Keratinocyte (primary cell): ENCODE measurements at regions not wholly inside any gene's neighbourhood (a gene's known extent, or its start where the extent isn't known, plus 50 kb on each side); places are given as distances from the start of the nearest gene placed in this dataset.
A peak's percentile ranks its signal among the peaks of the same experiment; 100 is the strongest.

ENCODE experiments used
- DNase-seq: peaks from one replicate; pipeline ENCODE4 v3.0.0-alpha.2; 2011; ENCODE audit warnings: low read depth, missing footprints, low spot score
- FAIRE-seq: peaks from 2 replicates; lab custom pipeline; 2011; peaks lifted over from hg19 to GRCh38; lab: Jason Lieb, UNC
- H2AFZ ChIP-seq: 2 replicates; pipeline ENCODE4 v1.6.0; 2012; ENCODE audit warnings: low read length, control low read depth, inconsistent platforms; ENCODE audit not compliant: control insufficient read depth
- H3K27ac ChIP-seq: 2 replicates; pipeline ENCODE4 v1.5.1; 2011; ENCODE audit warnings: low read length; ENCODE audit not compliant: control insufficient read depth, insufficient read depth
- H3K27me3 ChIP-seq: 3 replicates; pipeline ENCODE4 v1.6.0; 2011; ENCODE audit warnings: low read length; ENCODE audit not compliant: control insufficient read depth, insufficient read depth; ENCODE audit errors: extremely low read depth
- H3K36me3 ChIP-seq, 2 experiments: 2 replicates in 1 of 2; 3 replicates in 1 of 2; pipeline ENCODE4 v1.5.1; 2011; ENCODE audit warnings: low read length in 2 of 2, mild to moderate bottlenecking in 1 of 2; ENCODE audit not compliant: control insufficient read depth in 2 of 2, insufficient read depth in 2 of 2; ENCODE audit errors: extremely low read depth in 1 of 2
- H3K4me1 ChIP-seq: 3 replicates; pipeline ENCODE4 v1.5.1; 2011; ENCODE audit warnings: low read length; ENCODE audit not compliant: control insufficient read depth, insufficient read depth; ENCODE audit errors: extremely low read depth
- H3K4me2 ChIP-seq: 3 replicates; pipeline ENCODE4 v1.6.0; 2011; ENCODE audit warnings: low read depth, low read length; ENCODE audit not compliant: control insufficient read depth, insufficient read depth; ENCODE audit errors: extremely low read depth
- H3K4me3 ChIP-seq, 3 experiments: fragments of 200-600 bp in 1 of 3; sonication (generic) in 1 of 3; 2 replicates in 2 of 3; 3 replicates in 1 of 3; pipeline ENCODE4 v1.5.1; 2011 to 2016; ENCODE audit warnings: low read length in 3 of 3, mild to moderate bottlenecking in 3 of 3, control low read depth in 2 of 3, inconsistent platforms in 1 of 3, low read depth in 1 of 3, mixed read lengths in 1 of 3, mixed run types in 1 of 3, moderate library complexity in 1 of 3; ENCODE audit not compliant: control insufficient read depth in 2 of 3, insufficient read depth in 2 of 3; ENCODE audit errors: extremely low read depth in 1 of 3
- H3K79me2 ChIP-seq: 2 replicates; pipeline ENCODE4 v1.6.0; 2012; ENCODE audit warnings: low read length; ENCODE audit not compliant: control insufficient read depth, insufficient read depth
- H3K9ac ChIP-seq: 3 replicates; pipeline ENCODE4 v1.6.0; 2011; ENCODE audit warnings: low read length; ENCODE audit not compliant: control insufficient read depth, insufficient read depth; ENCODE audit errors: extremely low read depth
- H3K9me1 ChIP-seq: 3 replicates; pipeline ENCODE4 v1.6.0; 2011; ENCODE audit warnings: low read length; ENCODE audit not compliant: control insufficient read depth, insufficient read depth; ENCODE audit errors: extremely low read depth
- H3K9me3 ChIP-seq: 2 replicates; pipeline ENCODE4 v1.5.1; 2012; ENCODE audit warnings: low read depth, low read length; ENCODE audit not compliant: control insufficient read depth
- H4K20me1 ChIP-seq: 3 replicates; pipeline ENCODE4 v1.6.0; 2011; ENCODE audit warnings: low read length; ENCODE audit not compliant: control insufficient read depth, insufficient read depth; ENCODE audit errors: extremely low read depth
- CTCF ChIP-seq, 3 experiments: IDR thresholded peaks in 1 of 3; conservative IDR thresholded peaks in 1 of 3; optimal IDR thresholded peaks in 1 of 3; 2 replicates in 2 of 3; 3 replicates in 1 of 3; pipeline versions ENCODE3 to v1.5.1; 2011; ENCODE audit warnings: low read length in 3 of 3, mild to moderate bottlenecking in 3 of 3, moderate library complexity in 2 of 3, control low read depth in 1 of 3, inconsistent platforms in 1 of 3; ENCODE audit not compliant: insufficient read depth in 2 of 3; ENCODE audit errors: extremely low read depth in 1 of 3
- EZH2 ChIP-seq: IDR thresholded peaks from one replicate; pipeline ENCODE4 v1.6.1; 2012; ENCODE audit warnings: inconsistent platforms, mild to moderate bottlenecking, low read length, moderate library complexity
- dilution Hi-C: fragments of 300-500 bp; cut with MboI; formaldehyde crosslinking; loops from one replicate; pipeline ENCODE4 v1.7.0; 2020; ENCODE audit warnings: low sequenced_read_pairs; ENCODE audit not compliant: extremely low pct_ligation_motif_present

GRCh38 chr5:90112033-90112692 lies 297.4 kb downstream of the CETN3 start:
- no peaks in the 10 kb centered on the region for H4K20me1 ChIP-seq
- H3K4me1 ChIP-seq = no peaks in the 10 kb centered on the region
- H3K27ac ChIP-seq = no peak overlapping the region
- no peaks in the 10 kb centered on the region for H3K9me1 ChIP-seq
- H3K4me2 ChIP-seq = no peak overlapping the region
- DNase-seq (no peak), FAIRE-seq (no peak)
- H3K9ac ChIP-seq = no peak overlapping the region
- TF ChIP-seq CTCF (optimal IDR thresholded peaks at IDR 0.05 in 1 of 3, IDR thresholded peaks at IDR 0.05 in 1 of 3, conservative IDR thresholded peaks at IDR 0.05 in 1 of 3; ENCODE audit: extremely low read depth in 1 of 3, insufficient read depth in 2 of 3, low read length in 3 of 3) = no peak
- TF ChIP-seq EZH2 = no peak
- dilution Hi-C loops = no loop called here
- H3K27me3 ChIP-seq = no peaks in the 10 kb centered on the region
- H2AFZ ChIP-seq = no peak overlapping the region
- H3K9me3 ChIP-seq = no peaks in the 10 kb centered on the region
- H3K79me2 ChIP-seq = no peaks in the 10 kb centered on the region
- no peaks in the 10 kb centered on the region for H3K36me3 ChIP-seq
- no peak overlapping the region for H3K4me3 ChIP-seq

DNA sequence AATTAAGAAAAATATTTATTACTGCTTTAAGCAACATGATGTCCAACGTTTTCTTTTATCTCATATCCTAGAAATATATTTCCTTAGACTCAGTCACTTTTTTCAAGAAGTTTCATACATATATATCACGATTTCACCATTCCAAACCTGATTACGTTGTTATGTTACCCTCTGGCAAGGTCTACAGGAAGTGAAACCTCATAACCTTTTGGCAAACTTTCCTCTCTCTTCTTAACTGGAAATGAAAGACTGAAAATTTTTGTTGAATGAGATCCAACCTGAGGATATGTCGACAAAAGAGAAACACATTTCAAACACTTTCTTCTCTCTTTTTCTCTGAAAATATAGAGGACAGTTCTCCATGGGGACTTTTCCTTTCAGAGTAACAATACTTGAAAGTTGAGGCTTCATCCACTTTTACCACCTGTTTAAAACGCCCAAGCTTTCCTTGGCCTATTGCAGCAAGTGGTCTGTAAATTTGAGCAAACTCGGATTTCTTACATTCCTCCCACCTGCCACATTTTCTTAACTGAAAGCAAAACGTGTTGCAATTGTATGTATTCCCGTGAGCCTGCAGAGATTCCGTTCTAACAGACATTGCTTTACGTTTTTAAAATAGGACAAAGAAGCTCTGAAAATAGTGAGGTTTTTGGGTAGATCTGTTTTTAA lies 298.1 kb downstream of the CETN3 start:
- Histone ChIP-seq H3K9ac (no peak overlapping the region), H4K20me1 (no peaks in the 10 kb centered on the region), H3K4me2 (no peak overlapping the region), H3K79me2 (no peaks in the 10 kb centered on the region), H3K27me3 (no peaks in the 10 kb centered on the region), H3K4me1 (no peaks in the 10 kb centered on the region), H3K4me3 (no peak overlapping the region), H3K9me1 (no peaks in the 10 kb centered on the region), H3K9me3 (no peaks in the 10 kb centered on the region), H2AFZ (peak overlapping the region; percentile 12), H3K27ac (no peak overlapping the region), H3K36me3 (no peaks in the 10 kb centered on the region)
- no peak for DNase-seq
- FAIRE-seq = no peak
- TF ChIP-seq EZH2 = no peak
- no peak for TF ChIP-seq CTCF (optimal IDR thresholded peaks at IDR 0.05 in 1 of 3, IDR thresholded peaks at IDR 0.05 in 1 of 3, conservative IDR thresholded peaks at IDR 0.05 in 1 of 3; ENCODE audit: extremely low read depth in 1 of 3, insufficient read depth in 2 of 3, low read length in 3 of 3)
- dilution Hi-C loops = no loop called here
